Omental fat pad (tissue), 3 donors: ENCODE measurements at regions not wholly inside any gene's neighbourhood (a gene's known extent, or its start where the extent isn't known, plus 50 kb on each side); places are given as distances from the start of the nearest gene placed in this dataset.
"Not testable (repeated sequence)": the region's sequence is repeated elsewhere in the genome, so short reads cannot be mapped to it uniquely, and the experiment has no call there.

ENCODE experiments used
- ATAC-seq: fragments of 150-250 bp; one replicate; pipeline ENCODE4 v1.9.1; 2016; ENCODE audit warnings: mild to moderate bottlenecking, moderate library complexity; ENCODE audit not compliant: low FRiP score
- DNase-seq: peaks from one replicate; pipeline ENCODE4 v3.0.0-alpha.2; 2019; ENCODE audit warnings: low spot score
- CTCF ChIP-seq, 3 donors: fragments of 450-650 bp; IDR thresholded peaks; one replicate each; pipeline ENCODE4 v1.5.1; 2016 to 2017; ENCODE audit warnings: antibody characterized with exemption in 3 of 3, mild to moderate bottlenecking in 3 of 3, moderate library complexity in 2 of 3

GRCh38 chr10:52949899-52950298 lies 177.3 kb upstream of the MBL2 start:
- ATAC-seq (no peak), DNase-seq (no peak)
- no peak for TF ChIP-seq CTCF (IDR thresholded peaks at IDR 0.05)

- no peak for TF ChIP-seq CTCF (IDR thresholded peaks at IDR 0.05)
- DNase-seq (no peak), ATAC-seq (no peak)
These were observed 173.9 kb upstream of the MBL2 start for GRCh38 chr10:52946486-52946885.

GRCh38 chr10:52945521-52945920 lies 172.9 kb upstream of the MBL2 start:
- ATAC-seq, DNase-seq: not testable (repeated sequence)

GRCh38 chr10:52940921-52941320 lies 168.3 kb upstream of the MBL2 start:
- DNase-seq, result no peak
- no peak for TF ChIP-seq CTCF (IDR thresholded peaks at IDR 0.05)
- no peak for ATAC-seq

- TF ChIP-seq CTCF (IDR thresholded peaks at IDR 0.05), result no peak
- ATAC-seq, result no peak
- DNase-seq, result no peak
These were observed 167.3 kb upstream of the MBL2 start for GRCh38 chr10:52939894-52940293.

- no peak for ATAC-seq
These were observed 161.2 kb upstream of the MBL2 start for GRCh38 chr10:52933748-52934147.

GRCh38 chr10:52927678-52928077 lies 155.1 kb upstream of the MBL2 start:
- DNase-seq (no peak), ATAC-seq (no peak)
- no peak for TF ChIP-seq CTCF (IDR thresholded peaks at IDR 0.05)

More at GRCh38 chr10:52933748-52934147, 161.2 kb upstream of the MBL2 start:
- TF ChIP-seq CTCF (IDR thresholded peaks at IDR 0.05), result no peak
- no peak for DNase-seq

GRCh38 chr10:52923520-52923919 lies 150.9 kb upstream of the MBL2 start:
- TF ChIP-seq CTCF (IDR thresholded peaks at IDR 0.05), result no peak
- no peak for DNase-seq
- no peak for ATAC-seq
